SU-DHL-6 (cell line): ENCODE measurements at regions not wholly inside any gene's neighbourhood (a gene's known extent, or its start where the extent isn't known, plus 50 kb on each side); places are given as distances from the start of the nearest gene placed in this dataset.
A peak's percentile ranks its signal among the peaks of the same experiment; 100 is the strongest.

Source experiments
- H2AFZ ChIP-seq: fragments of 200-600 bp; sonication (generic); 2 replicates; pipeline ENCODE4 v1.6.1; 2014; ENCODE audit warnings: low read depth, mild to moderate bottlenecking, moderate library complexity, mixed read lengths, antibody characterized with exemption, low read length; ENCODE audit not compliant: severe bottlenecking
- H3F3A ChIP-seq: fragments of 200-600 bp; shearing (Covaris generic); 2 replicates; pipeline ENCODE4 v1.6.0; 2016; ENCODE audit warnings: antibody characterized with exemption, mild to moderate bottlenecking; ENCODE audit not compliant: insufficient read depth
- H3K27ac ChIP-seq: fragments of 200-600 bp; sonication (generic); 2 replicates; pipeline ENCODE4 v1.5.1; 2016; ENCODE audit warnings: low read depth, mild to moderate bottlenecking, low read length, moderate library complexity, mixed read lengths
- H3K27me3 ChIP-seq: fragments of 200-600 bp; sonication (generic), shearing (Covaris generic); 2 replicates; pipeline ENCODE4 v1.6.0; 2014; ENCODE audit warnings: mild to moderate bottlenecking, low read length
- H3K36me3 ChIP-seq: fragments of 200-600 bp; sonication (generic); 2 replicates; pipeline ENCODE4 v1.6.1; 2014; ENCODE audit warnings: mild to moderate bottlenecking, low read length, mixed read lengths
- H3K4me2 ChIP-seq: fragments of 300-600, 200-600 bp; shearing (Covaris generic), sonication (generic); 2 replicates; pipeline ENCODE4 v1.6.0; 2014; ENCODE audit warnings: low read length, low read depth, mild to moderate bottlenecking; ENCODE audit not compliant: poor library complexity, severe bottlenecking
- H3K4me3 ChIP-seq: fragments of 200-600 bp; sonication (generic); 2 replicates; pipeline ENCODE4 v1.5.1; 2014; ENCODE audit warnings: antibody characterized with exemption, low read length, mild to moderate bottlenecking, mixed read lengths; ENCODE audit not compliant: insufficient read depth, poor library complexity, severe bottlenecking
- H3K79me2 ChIP-seq: fragments of 200-600 bp; sonication (generic); 2 replicates; pipeline ENCODE4 v1.6.1; 2014; ENCODE audit warnings: mild to moderate bottlenecking, low read length, moderate library complexity; ENCODE audit not compliant: insufficient read depth
- H3K9ac ChIP-seq: fragments of 200-600 bp; sonication (generic); 2 replicates; pipeline ENCODE4 v1.7.0; 2014; ENCODE audit warnings: mild to moderate bottlenecking, low read length
- H3K9me2 ChIP-seq: fragments of 200-600 bp; sonication (generic); replicated peaks from 2 replicates; pipeline ENCODE4 v1.6.1; 2014; ENCODE audit warnings: low read length; ENCODE audit not compliant: insufficient read depth
- H3K9me3 ChIP-seq: fragments of 200-600 bp; sonication (generic); 2 replicates; pipeline ENCODE4 v1.6.1; 2014; ENCODE audit warnings: low read length, mixed read lengths; ENCODE audit not compliant: insufficient read depth
- H4K20me1 ChIP-seq: fragments of 200-600 bp; sonication (generic); 2 replicates; pipeline ENCODE4 v1.6.1; 2014; ENCODE audit warnings: low read depth, mild to moderate bottlenecking, antibody characterized with exemption, low read length, moderate library complexity, mixed read lengths
- CTCF ChIP-seq: fragments of 200-600 bp; sonication (generic); IDR thresholded peaks from one replicate; pipeline ENCODE4 v1.5.1; 2017; ENCODE audit warnings: antibody characterized with exemption, mild to moderate bottlenecking, low read length, moderate library complexity; ENCODE audit not compliant: insufficient read depth, poor library complexity, severe bottlenecking
- EZH2phosphoT487 ChIP-seq: fragments of 200-600 bp; sonication (generic), shearing (Covaris generic); conservative IDR thresholded peaks from 2 replicates; pipeline ENCODE4 v1.6.1; 2018; ENCODE audit warnings: mild to moderate bottlenecking, antibody characterized with exemption, low read length, moderate library complexity, mixed read lengths

- Histone ChIP-seq H3K79me2 (no peaks in the 10 kb centered on the region), H2AFZ (no peak overlapping the region), H3K36me3 (no peaks in the 10 kb centered on the region), H3F3A (peaks cover 3% of the 10 kb centered on the region; the same call in 1 of the 2 replicates), H3K4me2 (no peak overlapping the region), H3K9me3 (no peaks in the 10 kb centered on the region), H3K9me2 (no peaks in the 10 kb centered on the region), H4K20me1 (no peaks in the 10 kb centered on the region), H3K27me3 (no peaks in the 10 kb centered on the region), H3K27ac (no peak overlapping the region), H3K9ac (no peak overlapping the region), H3K4me3 (no peak overlapping the region)
- TF ChIP-seq CTCF, result no peak
- no peak for TF ChIP-seq EZH2phosphoT487
These were observed 51.8 kb upstream of the PSD2 start for GRCh38 chr5:139743804-139744203.

GRCh38 chr5:139744471-139745131, 51.0 kb upstream of the PSD2 start:
- peaks cover 3% of the 10 kb centered on the region; the same call in 1 of the 2 replicates for H3F3A ChIP-seq
- no peak overlapping the region for H3K4me2 ChIP-seq
- H3K4me3 ChIP-seq, result no peak overlapping the region
- H3K27me3 ChIP-seq, result no peaks in the 10 kb centered on the region
- no peak overlapping the region; the same call in 1 of the 2 replicates for H3K27ac ChIP-seq
- H3K79me2 ChIP-seq, result no peaks in the 10 kb centered on the region
- H3K9me2 ChIP-seq, result no peaks in the 10 kb centered on the region
- TF ChIP-seq EZH2phosphoT487 (no peak), CTCF (no peak)
- no peaks in the 10 kb centered on the region for H4K20me1 ChIP-seq
- no peaks in the 10 kb centered on the region for H3K36me3 ChIP-seq
- H3K9ac ChIP-seq, result no peak overlapping the region
- H2AFZ ChIP-seq, result no peak overlapping the region
- H3K9me3 ChIP-seq, result no peaks in the 10 kb centered on the region

- Histone ChIP-seq H3K79me2 (no peaks in the 10 kb centered on the region), H3K4me3 (no peak overlapping the region), H4K20me1 (no peaks in the 10 kb centered on the region), H3K27me3 (no peaks in the 10 kb centered on the region), H3K9me2 (no peaks in the 10 kb centered on the region), H3K9ac (no peak overlapping the region), H3K36me3 (no peaks in the 10 kb centered on the region), H3F3A (peaks cover 3% of the 10 kb centered on the region; the same call in 1 of the 2 replicates), H2AFZ (no peak overlapping the region), H3K9me3 (no peaks in the 10 kb centered on the region), H3K27ac (peak overlapping the region; percentile 28), H3K4me2 (no peak overlapping the region)
- TF ChIP-seq CTCF, result no peak
- no peak for TF ChIP-seq EZH2phosphoT487
These were observed 50.3 kb upstream of the PSD2 start for GRCh38 chr5:139745132-139745799.
